CD8-positive, alpha-beta memory T cell (primary cell): ENCODE measurements at regions not wholly inside any gene's neighbourhood (a gene's known extent, or its start where the extent isn't known, plus 50 kb on each side); places are given as distances from the start of the nearest gene placed in this dataset.

Source experiments
- CTCF ChIA-PET: fragments of 350-600 bp; sonication (Branson Sonifier 250); formaldehyde crosslinking; loops from one replicate; lab custom pipeline; 2021; ENCODE audit warnings: antibody characterized with exemption; lab: Charles Lee
- POLR2A ChIA-PET: fragments of 350-600 bp; sonication (Branson Sonifier 250); formaldehyde crosslinking; loops from one replicate; lab custom pipeline; 2021; ENCODE audit warnings: antibody characterized with exemption; lab: Charles Lee
- DNase-seq, 5 donors: peaks; one replicate each; pipeline versions ENCODE4 v3.0.0 to v3.0.0-alpha.2; 2020 to 2022; ENCODE audit warnings: mixed read lengths in 1 of 5
- H3K27ac ChIP-seq: one replicate; pipeline ENCODE4 v1.7.0; 2013; ENCODE audit warnings: low read depth, mild to moderate bottlenecking, low read length, moderate library complexity
- H3K27me3 ChIP-seq: 2 replicates; pipeline ENCODE4 v1.7.0; 2013; ENCODE audit warnings: low read length, mild to moderate bottlenecking; ENCODE audit not compliant: insufficient read depth, poor library complexity, severe bottlenecking
- H3K36me3 ChIP-seq: 2 replicates; pipeline ENCODE4 v1.7.0; 2013; ENCODE audit warnings: mild to moderate bottlenecking, low read length, moderate library complexity; ENCODE audit not compliant: insufficient read depth
- H3K4me1 ChIP-seq: 2 replicates; pipeline ENCODE4 v1.7.0; 2013; ENCODE audit warnings: mild to moderate bottlenecking, low read length, moderate library complexity; ENCODE audit not compliant: insufficient read depth
- H3K4me3 ChIP-seq: 2 replicates; pipeline ENCODE4 v1.7.0; 2013; ENCODE audit warnings: mild to moderate bottlenecking, low read length
- H3K9me3 ChIP-seq: 2 replicates; pipeline ENCODE4 v1.7.0; 2013; ENCODE audit warnings: mild to moderate bottlenecking, low read length
- H3K27ac Mint-ChIP-seq, 8 donors: one replicate each; pipeline ENCODE4 v1.8.0; 2020 to 2021; ENCODE audit warnings: mixed read lengths in 8 of 8, mild to moderate bottlenecking in 6 of 8, inconsistent platforms in 3 of 8, moderate library complexity in 3 of 8
- H3K27me3 Mint-ChIP-seq, 2 donors: one replicate each; pipeline ENCODE4 v1.8.0; 2020 to 2021; ENCODE audit warnings: mixed read lengths in 2 of 2, mild to moderate bottlenecking in 1 of 2, moderate library complexity in 1 of 2
- H3K36me3 Mint-ChIP-seq, 3 donors: one replicate each; pipeline ENCODE4 v1.8.0; 2020 to 2021; ENCODE audit warnings: mixed read lengths in 3 of 3, inconsistent platforms in 1 of 3, mild to moderate bottlenecking in 1 of 3
- H3K4me1 Mint-ChIP-seq, 3 donors: one replicate each; pipeline ENCODE4 v1.8.0; 2020 to 2021; ENCODE audit warnings: mixed read lengths in 3 of 3, inconsistent platforms in 1 of 3, mild to moderate bottlenecking in 1 of 3
- H3K4me3 Mint-ChIP-seq, 7 donors: one replicate each; pipeline ENCODE4 v1.8.0; 2020 to 2021; ENCODE audit warnings: mixed read lengths in 7 of 7, mild to moderate bottlenecking in 6 of 7, moderate library complexity in 4 of 7, inconsistent platforms in 2 of 7
- H3K9me3 Mint-ChIP-seq, 5 donors: one replicate each; pipeline ENCODE4 v1.8.0; 2020 to 2022; ENCODE audit warnings: mixed read lengths in 5 of 5, mild to moderate bottlenecking in 3 of 5, moderate library complexity in 2 of 5, inconsistent platforms in 1 of 5

GRCh38 chr6:146948790-146949342 is 255.4 kb upstream of the STXBP5 start:
- H3K27ac Mint-ChIP-seq = no peak overlapping the region
- DNase-seq = no peak
- CTCF ChIA-PET = no interaction called here
- H3K9me3 Mint-ChIP-seq = peaks cover 0 to 3% (median 0%) of the 10 kb centered on the region in 5 donors
- no peaks in the 10 kb centered on the region for H3K36me3 Mint-ChIP-seq
- H3K27me3 ChIP-seq = no peaks in the 10 kb centered on the region
- POLR2A ChIA-PET = no interaction called here
- no peak overlapping the region for H3K4me3 Mint-ChIP-seq
- H3K9me3 ChIP-seq = no peaks in the 10 kb centered on the region
- H3K4me3 ChIP-seq = no peak overlapping the region
- H3K27me3 Mint-ChIP-seq = peaks cover 0 to 4% of the 10 kb centered on the region in 2 donors
- no peaks in the 10 kb centered on the region for H3K36me3 ChIP-seq
- H3K4me1 ChIP-seq = no peaks in the 10 kb centered on the region
- no peak overlapping the region for H3K27ac ChIP-seq
- peaks cover 3 to 8% (median 4%) of the 10 kb centered on the region in 3 donors for H3K4me1 Mint-ChIP-seq

DNA sequence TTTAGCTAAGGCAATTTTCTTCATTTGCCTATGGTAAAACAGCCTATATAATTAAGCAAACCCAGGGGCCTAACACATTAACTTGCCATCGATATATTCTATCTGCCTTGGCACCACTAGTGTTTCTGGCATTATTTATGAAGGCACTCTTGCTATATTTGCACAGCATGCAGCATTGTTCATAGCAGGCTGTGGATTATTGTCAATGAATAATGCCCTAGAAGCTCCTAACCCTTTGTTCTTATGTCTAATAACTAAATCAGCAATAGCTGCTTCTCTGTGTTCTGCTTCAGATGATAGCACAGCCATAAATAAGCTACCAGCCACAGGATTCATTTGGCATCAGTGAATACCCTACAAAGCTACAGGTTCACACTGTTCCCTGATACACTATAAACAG is 254.8 kb upstream of the STXBP5 start:
- Mint-ChIP-seq H3K9me3 (peaks cover 0 to under 1% (median 0%) of the 10 kb centered on the region in 5 donors), H3K4me1 (peaks cover 3 to 8% (median 4%) of the 10 kb centered on the region in 3 donors), H3K27me3 (peaks cover 0 to 4% of the 10 kb centered on the region in 2 donors), H3K27ac (no peak overlapping the region), H3K4me3 (no peak overlapping the region), H3K36me3 (no peaks in the 10 kb centered on the region)
- Histone ChIP-seq H3K36me3 (no peaks in the 10 kb centered on the region), H3K27me3 (no peaks in the 10 kb centered on the region), H3K9me3 (no peaks in the 10 kb centered on the region), H3K27ac (no peak overlapping the region), H3K4me1 (no peaks in the 10 kb centered on the region), H3K4me3 (no peak overlapping the region)
- DNase-seq = no peak
- CTCF ChIA-PET = no interaction called here
- POLR2A ChIA-PET = no interaction called here

DNA sequence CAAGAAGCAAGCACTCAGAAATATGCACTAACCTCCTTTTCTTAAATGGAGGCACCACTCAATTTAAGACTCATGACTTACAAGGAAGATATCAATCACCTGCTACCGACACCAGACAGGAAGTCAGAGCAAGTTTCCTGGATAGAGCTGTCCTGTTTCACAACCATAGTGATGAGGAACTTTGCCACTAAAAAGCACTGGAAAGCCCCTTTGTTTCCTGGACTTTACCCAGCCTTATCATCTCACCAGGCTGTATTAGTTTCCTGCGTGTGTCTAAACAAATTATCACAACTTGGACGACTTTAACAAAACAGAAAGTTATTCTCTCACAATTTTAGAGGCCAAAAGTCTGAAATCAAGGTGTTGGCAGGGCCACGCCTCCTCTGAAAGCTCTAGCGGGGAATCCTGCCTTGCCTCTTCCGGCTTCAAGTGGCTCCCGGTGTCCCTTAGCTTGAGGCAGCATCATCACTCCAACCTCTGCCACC is 253.8 kb upstream of the STXBP5 start:
- Mint-ChIP-seq H3K4me1 (peaks cover 3 to 8% (median 4%) of the 10 kb centered on the region in 3 donors), H3K36me3 (no peaks in the 10 kb centered on the region), H3K9me3 (no peaks in the 10 kb centered on the region), H3K27me3 (peaks cover 0 to 4% of the 10 kb centered on the region in 2 donors), H3K4me3 (no peak overlapping the region), H3K27ac (no peak overlapping the region)
- H3K9me3 ChIP-seq = no peaks in the 10 kb centered on the region
- H3K27me3 ChIP-seq = no peaks in the 10 kb centered on the region
- no peaks in the 10 kb centered on the region for H3K36me3 ChIP-seq
- ChIA-PET POLR2A (no interaction called here), CTCF (no interaction called here)
- H3K4me3 ChIP-seq = no peak overlapping the region
- no peak overlapping the region for H3K27ac ChIP-seq
- DNase-seq = no peak
- H3K4me1 ChIP-seq = no peaks in the 10 kb centered on the region

DNA sequence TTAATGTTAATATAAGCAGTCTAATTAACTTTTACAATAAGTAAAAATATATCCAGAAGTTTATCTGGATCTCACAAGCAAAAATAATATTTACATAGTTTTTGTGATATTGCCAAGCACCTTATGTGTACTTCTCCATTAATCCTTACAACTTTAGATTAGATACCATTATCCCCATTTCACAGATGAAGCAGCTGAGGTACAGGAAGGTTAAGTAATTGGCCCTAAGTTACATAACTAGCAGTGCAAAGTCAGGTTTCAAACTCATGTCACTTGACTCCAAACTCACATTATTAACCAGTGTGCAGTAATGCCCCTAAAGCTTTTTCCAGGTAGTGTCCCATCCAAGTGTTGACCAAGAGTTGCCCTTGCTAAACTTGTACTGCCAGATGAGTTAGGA is 248.6 kb upstream of the STXBP5 start:
- POLR2A ChIA-PET = no interaction called here

GRCh38 chr6:146957181-146958093 is 246.8 kb upstream of the STXBP5 start:
- Histone ChIP-seq H3K9me3 (no peaks in the 10 kb centered on the region), H3K27ac (no peak overlapping the region), H3K27me3 (no peaks in the 10 kb centered on the region), H3K4me3 (no peak overlapping the region), H3K4me1 (no peaks in the 10 kb centered on the region), H3K36me3 (no peaks in the 10 kb centered on the region)
- Mint-ChIP-seq H3K27me3 (peaks cover 0 to 4% of the 10 kb centered on the region in 2 donors), H3K4me3 (no peak overlapping the region), H3K9me3 (no peaks in the 10 kb centered on the region), H3K36me3 (no peaks in the 10 kb centered on the region), H3K4me1 (no peaks in the 10 kb centered on the region), H3K27ac (no peak overlapping the region)
- CTCF ChIA-PET = no interaction called here
- DNase-seq = no peak
- POLR2A ChIA-PET = no interaction called here

More for the DNA sequence above, 248.6 kb upstream of the STXBP5 start:
- Histone ChIP-seq H3K4me3 (no peak overlapping the region), H3K27me3 (no peaks in the 10 kb centered on the region), H3K27ac (no peak overlapping the region), H3K4me1 (no peaks in the 10 kb centered on the region), H3K9me3 (no peaks in the 10 kb centered on the region), H3K36me3 (no peaks in the 10 kb centered on the region)
- no peaks in the 10 kb centered on the region for H3K9me3 Mint-ChIP-seq
- no peak overlapping the region for H3K27ac Mint-ChIP-seq
- DNase-seq = no peak
- no peaks in the 10 kb centered on the region for H3K36me3 Mint-ChIP-seq
- H3K4me3 Mint-ChIP-seq = no peak overlapping the region
- peaks cover 0 to 4% of the 10 kb centered on the region in 2 donors for H3K27me3 Mint-ChIP-seq
- CTCF ChIA-PET = no interaction called here
- H3K4me1 Mint-ChIP-seq = peaks cover 1 to 2% (median 2%) of the 10 kb centered on the region in 3 donors

- Histone ChIP-seq H3K4me3 (no peak overlapping the region), H3K27me3 (no peaks in the 10 kb centered on the region), H3K9me3 (no peaks in the 10 kb centered on the region), H3K27ac (no peak overlapping the region), H3K4me1 (no peaks in the 10 kb centered on the region), H3K36me3 (no peaks in the 10 kb centered on the region)
- Mint-ChIP-seq H3K4me1 (no peaks in the 10 kb centered on the region), H3K4me3 (no peak overlapping the region), H3K36me3 (peaks cover 0 to 2% (median 0%) of the 10 kb centered on the region in 3 donors), H3K27ac (no peak overlapping the region), H3K27me3 (no peaks in the 10 kb centered on the region), H3K9me3 (peaks cover 2 to 20% (median 8%) of the 10 kb centered on the region in 5 donors)
- CTCF ChIA-PET = no interaction called here
- POLR2A ChIA-PET = no interaction called here
- no peak for DNase-seq
Measured at GRCh38 chr6:146961831-146962230, 242.4 kb upstream of the STXBP5 start.

GRCh38 chr6:146962329-146962728 is 241.9 kb upstream of the STXBP5 start:
- no peaks in the 10 kb centered on the region for H3K27me3 ChIP-seq
- Mint-ChIP-seq H3K36me3 (peaks cover 0 to 2% (median 0%) of the 10 kb centered on the region in 3 donors), H3K27me3 (no peaks in the 10 kb centered on the region), H3K4me1 (no peaks in the 10 kb centered on the region), H3K9me3 (peaks cover 2 to 20% (median 8%) of the 10 kb centered on the region in 5 donors), H3K27ac (no peak overlapping the region), H3K4me3 (no peak overlapping the region)
- H3K36me3 ChIP-seq = no peaks in the 10 kb centered on the region
- H3K4me1 ChIP-seq = no peaks in the 10 kb centered on the region
- H3K27ac ChIP-seq = no peak overlapping the region
- no peak for DNase-seq
- H3K4me3 ChIP-seq = no peak overlapping the region
- ChIA-PET POLR2A (no interaction called here), CTCF (no interaction called here)
- H3K9me3 ChIP-seq = no peaks in the 10 kb centered on the region

DNA sequence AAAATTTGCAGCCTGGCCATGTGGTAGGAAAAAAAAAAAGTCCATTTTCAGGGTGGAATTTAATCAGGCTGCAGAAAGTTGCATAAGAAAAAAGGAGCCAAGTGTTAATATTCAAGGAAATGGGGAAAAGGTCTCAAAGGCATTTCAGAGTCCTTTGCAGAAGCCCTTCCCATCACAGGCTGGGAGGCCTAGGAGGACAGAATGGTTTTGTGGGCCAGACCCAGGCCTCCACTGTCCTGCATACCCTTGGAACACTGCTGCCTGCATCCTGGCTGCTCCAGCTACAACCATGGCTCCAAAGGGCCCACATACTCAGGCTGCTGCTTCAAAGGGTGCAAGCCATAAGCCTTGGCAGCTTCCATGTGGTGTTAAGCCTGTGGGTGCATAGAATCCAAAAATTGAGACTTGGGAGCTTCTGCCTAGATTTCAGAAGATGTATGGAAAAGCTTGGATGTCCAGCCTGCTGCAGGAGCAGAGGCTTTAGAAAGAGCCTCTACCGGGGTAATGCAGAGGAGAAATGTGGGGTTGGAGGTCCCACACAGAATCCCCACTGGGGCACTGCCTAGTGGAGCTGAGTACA is 239.0 kb upstream of the STXBP5 start:
- Histone ChIP-seq H3K4me3 (no peak overlapping the region), H3K4me1 (no peaks in the 10 kb centered on the region), H3K36me3 (no peaks in the 10 kb centered on the region), H3K27ac (no peak overlapping the region), H3K9me3 (no peaks in the 10 kb centered on the region), H3K27me3 (no peaks in the 10 kb centered on the region)
- no peak overlapping the region for H3K4me3 Mint-ChIP-seq
- peaks cover 0 to 2% of the 10 kb centered on the region in 2 donors for H3K27me3 Mint-ChIP-seq
- POLR2A ChIA-PET = no interaction called here
- peaks cover 0 to 2% (median 0%) of the 10 kb centered on the region in 3 donors for H3K36me3 Mint-ChIP-seq
- CTCF ChIA-PET = no interaction called here
- no peak for DNase-seq
- peaks cover 2 to 20% (median 8%) of the 10 kb centered on the region in 5 donors for H3K9me3 Mint-ChIP-seq
- H3K4me1 Mint-ChIP-seq = no peaks in the 10 kb centered on the region
- H3K27ac Mint-ChIP-seq = no peak overlapping the region
